HG03103 (cell line): ENCODE measurements at regions not wholly inside any gene's neighbourhood (a gene's known extent, or its start where the extent isn't known, plus 50 kb on each side); places are given as distances from the start of the nearest gene placed in this dataset.

Experiments
- ATAC-seq: cut with Tn5 transposase; IDR thresholded peaks from one replicate; pipeline ENCODE4 v1.9.1; 2021; ENCODE audit warnings: low read depth; ENCODE audit not compliant: unreplicated experiment

DNA sequence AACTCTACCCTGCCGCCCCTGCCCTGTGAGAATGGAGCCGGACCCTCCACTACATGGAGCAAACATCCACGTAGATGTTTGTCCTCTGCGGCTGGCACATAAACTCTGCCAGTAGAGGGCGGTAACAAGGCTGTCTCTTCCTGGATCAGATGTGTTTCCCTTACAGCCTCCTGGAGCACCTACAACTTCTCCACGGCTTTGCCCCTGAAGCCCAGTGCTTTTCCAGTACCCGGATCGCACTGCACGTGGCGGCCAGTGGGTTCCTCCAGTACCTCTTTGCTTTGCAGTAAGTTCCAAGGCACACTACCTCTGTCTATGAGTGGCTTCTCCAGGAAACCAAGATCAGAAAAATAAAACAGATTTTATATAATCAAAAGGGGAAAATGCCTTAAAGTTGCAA lies 651.3 kb downstream of the DCDC2C start:
- no peak for ATAC-seq

DNA sequence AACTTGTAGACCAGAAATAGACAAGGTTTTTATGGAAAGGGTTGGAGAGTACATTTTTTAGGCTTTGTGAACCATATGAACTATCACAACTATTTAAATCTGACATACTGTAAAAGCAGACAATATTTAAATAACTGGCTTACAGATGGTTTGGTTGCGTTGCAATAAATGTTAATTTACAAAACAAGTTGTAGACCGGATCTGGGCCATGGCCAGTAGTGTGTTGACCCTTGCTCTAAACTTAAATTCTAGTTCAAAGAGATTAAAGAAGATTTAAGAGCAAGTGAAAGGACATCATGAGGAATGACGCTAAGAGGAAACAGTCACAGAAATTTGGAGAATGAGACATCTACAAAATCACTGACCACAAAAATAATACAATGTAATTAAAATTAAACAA lies 652.7 kb downstream of the DCDC2C start:
- no peak for ATAC-seq

DNA sequence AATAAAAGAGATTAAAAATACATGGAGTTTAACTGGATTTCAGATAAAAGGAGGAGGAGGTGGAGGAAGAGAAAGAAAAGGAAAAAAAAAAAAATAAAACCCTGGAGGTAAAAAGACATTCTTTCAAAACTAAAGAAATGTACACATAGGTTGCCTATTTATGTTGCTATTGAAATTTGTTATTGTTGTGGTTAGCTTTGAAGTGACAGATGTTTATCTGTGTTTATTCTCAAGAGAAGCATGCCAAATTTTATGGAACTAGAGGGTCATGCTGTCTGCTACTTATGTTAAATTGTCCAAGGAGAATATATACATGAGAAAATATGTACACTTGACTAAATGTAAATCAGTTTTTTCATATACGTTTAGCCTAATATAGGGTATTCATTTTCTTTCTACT lies 653.2 kb downstream of the DCDC2C start:
- no peak for ATAC-seq

DNA sequence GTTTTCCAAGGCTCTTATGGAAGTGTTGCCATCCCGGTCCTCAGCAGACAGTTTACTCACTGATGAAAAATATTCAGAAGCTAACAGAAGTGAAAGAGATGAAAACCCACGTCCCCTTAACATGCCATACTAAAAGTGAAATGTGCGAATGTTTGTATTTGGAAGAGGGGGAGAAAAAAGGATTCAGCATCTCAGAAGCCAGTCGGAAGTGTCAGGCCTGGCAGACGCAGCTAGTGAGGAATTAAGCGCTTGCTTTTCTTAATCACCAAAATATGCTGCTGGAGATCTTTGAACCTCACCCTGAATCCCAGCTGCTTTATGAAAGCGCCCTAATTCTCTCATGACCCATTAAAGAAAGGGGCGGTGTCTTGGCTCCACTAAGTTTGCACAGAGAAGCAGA lies 653.7 kb downstream of the DCDC2C start:
- no peak for ATAC-seq

DNA sequence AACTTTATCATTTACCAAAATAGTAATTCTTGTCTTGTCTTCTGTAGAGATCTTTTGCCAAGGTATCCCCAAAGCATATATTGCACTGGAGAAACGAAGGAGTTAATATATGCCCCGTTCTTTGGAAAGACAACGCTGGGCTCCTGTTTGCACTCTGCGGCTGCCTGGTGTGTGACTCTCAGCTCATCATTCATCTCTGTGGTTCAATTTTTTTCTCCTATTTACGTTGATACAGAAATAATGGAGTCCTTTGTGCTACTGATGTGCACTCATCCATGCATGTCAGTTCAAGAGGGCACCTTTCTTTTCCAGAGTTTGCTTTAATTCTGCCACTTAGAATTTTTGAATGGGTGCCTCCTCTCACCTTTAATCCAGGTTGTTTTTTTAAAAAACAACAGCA lies 655.5 kb downstream of the DCDC2C start:
- no peak for ATAC-seq

DNA sequence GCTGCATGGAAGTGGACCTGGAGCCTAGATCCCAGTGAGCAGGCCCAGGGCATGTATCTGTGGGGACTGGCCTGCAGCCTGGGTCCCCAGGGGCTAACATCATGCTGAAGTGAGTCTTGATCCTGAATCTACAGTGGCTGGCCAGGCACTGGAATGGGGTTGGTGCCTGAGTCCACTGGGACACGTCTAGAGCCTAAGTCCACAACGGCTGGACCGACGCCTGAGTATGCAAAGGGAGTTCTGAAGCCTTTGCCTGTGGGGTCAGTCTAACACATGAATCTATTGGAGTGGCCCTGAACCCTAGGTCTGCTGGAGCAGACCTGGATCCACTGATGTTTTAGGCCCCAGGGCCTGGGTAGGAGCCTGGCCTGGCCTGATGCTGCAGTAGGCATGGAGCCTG lies 665.5 kb downstream of the DCDC2C start:
- ATAC-seq, result no peak

DNA sequence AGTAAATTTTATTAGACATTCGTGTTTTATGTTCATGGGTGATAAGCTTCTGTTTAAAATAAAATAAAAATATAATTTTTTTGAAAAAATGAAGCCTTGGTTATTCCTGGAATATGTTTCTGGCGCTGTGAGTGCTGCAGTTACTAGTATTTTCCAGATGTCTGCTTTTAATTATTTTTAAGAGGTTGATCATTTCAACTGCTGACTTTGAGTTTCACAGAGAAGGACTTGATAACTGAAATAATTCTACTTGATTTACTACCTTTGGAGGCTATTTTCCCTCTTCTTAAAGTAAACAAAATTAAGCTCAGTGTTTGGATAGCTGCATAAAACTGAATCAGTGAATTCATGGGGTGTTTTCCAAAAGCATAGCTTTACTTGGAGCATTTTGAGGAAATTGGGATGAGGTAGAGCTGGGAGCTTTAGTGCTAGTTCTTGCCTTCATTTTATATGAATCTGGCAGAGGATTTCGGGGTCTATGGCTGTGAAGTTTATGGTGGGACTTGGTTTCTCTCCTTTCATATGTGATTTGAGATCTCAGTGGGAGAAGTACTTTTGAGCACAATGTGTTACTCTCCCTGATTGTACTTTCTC lies 666.5 kb downstream of the DCDC2C start:
- ATAC-seq, result no peak

DNA sequence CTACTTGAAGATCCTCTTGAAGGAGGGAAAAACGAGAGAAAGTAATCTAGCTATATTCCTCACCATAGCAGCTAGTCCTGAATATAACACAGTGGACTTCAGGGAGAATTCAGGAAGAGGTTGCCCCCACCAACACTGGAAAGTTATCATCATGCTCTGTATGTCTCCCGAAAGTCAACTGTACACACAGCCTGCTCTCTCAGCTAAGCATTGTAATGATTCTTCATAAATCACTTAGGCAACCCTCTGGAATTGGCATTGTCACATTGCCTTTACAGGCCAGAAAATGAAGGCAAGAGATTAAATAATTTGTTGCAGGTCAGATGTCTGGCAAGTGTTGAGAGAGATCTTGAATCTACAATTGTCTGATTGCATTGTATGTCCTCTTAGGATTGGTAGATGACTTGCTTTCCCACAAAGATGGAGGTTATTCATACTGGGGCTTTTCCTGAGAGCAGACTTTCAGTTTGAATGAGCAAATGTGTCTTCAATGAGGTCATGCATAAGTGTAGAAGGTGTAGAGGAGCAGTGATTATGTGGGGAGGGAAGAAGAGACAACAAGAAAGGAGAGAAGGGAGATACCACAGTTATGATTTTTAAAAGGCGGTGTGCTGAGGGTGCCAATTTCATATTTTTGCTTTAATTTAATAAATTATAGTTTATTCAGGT lies 667.2 kb downstream of the DCDC2C start:
- ATAC-seq, result no peak

DNA sequence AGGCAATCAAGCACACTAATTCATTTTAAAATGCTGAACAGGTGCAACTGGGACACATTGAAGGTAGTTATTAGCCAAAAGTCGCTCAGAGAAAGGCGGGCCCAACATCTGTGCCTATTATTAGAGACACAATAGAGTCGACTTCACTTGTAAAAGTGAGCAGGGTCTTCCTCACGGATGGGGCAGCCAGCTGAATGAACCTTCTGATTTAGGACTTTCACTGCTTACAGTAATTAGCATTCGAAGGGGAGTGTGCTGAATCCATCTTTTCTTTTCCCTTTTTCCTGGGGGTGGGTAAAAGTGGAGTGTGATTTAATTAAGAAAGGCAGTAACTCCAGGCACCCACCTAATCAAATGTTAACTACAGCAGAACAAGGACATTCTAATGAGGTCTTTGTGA lies 677.7 kb downstream of the DCDC2C start:
- ATAC-seq, result no peak

DNA sequence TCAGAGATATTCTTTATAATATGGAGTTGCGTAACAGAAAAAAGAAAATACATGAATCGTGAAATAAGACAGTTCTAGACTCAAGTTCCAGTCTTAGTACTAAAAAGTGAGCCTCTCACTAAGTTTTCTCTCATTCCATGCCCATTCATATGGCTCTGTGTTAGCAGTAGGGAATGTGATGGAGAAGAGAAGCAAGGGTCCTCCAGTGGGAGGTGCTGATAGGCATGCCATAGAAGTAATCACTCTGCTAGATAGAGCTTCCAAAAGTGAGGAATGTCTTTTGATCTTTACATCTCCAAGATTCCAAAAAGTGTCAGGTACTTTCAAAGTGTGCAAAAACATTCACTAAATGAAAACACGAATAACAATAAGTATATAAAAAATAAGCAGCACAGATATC lies 678.4 kb downstream of the DCDC2C start:
- no peak for ATAC-seq

DNA sequence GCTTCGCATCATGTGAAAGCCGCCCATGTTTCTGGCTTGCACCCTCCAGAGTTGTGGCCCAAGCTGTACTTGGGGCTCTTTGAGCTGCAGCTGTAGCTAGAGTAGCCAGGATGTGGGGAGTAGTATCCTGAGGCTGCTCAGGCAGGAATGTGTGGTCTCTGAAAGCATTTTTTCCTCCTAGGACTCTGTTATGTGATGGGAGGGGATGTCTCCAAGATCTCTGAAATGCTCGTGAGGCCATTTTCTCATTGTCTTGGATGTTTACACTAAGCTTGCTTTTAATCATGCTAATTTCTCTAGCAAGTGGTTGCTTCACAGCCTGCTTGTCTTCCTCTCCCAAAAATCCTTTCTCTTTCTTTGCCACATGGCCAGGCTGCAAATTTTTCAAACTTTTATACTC lies 687.6 kb downstream of the DCDC2C start:
- no peak for ATAC-seq

DNA sequence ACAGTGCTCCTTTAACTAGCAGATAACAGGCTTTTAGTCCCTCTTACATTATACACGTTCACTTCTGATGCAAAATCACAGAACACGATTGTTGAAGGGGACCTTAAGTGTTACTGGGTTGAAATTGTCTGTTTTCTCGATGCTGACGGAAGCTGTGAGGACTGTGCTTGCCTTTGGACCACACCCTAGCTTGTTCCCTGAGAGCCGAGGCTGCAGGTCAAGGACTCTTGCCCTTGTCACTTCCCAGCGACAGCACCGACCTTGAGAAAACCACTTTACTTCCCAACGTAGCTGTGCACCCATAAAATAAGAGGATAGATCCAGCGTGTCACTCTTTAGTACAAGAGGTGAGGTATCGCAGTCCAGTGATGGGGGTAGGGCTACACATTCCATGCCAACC lies 701.0 kb downstream of the DCDC2C start:
- ATAC-seq, result no peak

DNA sequence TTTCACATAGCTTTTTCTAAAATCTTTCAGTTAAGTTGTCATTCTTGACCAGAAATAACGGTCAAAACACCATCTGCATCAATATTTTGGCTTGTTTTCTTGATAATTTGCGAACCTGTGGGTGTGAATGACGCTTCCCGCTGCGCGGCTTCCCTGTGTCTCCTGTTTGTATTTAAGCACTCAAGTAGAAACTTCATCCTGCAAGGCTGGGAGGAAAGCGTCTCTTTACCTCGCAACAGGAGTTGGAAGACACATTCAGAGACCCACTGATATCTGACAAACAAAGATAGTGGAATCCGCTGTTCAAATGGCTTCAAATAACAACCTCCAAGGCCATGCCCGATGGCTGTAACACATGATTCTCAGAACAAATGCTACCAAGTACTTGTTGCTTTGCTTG lies 704.9 kb downstream of the DCDC2C start:
- no peak for ATAC-seq

DNA sequence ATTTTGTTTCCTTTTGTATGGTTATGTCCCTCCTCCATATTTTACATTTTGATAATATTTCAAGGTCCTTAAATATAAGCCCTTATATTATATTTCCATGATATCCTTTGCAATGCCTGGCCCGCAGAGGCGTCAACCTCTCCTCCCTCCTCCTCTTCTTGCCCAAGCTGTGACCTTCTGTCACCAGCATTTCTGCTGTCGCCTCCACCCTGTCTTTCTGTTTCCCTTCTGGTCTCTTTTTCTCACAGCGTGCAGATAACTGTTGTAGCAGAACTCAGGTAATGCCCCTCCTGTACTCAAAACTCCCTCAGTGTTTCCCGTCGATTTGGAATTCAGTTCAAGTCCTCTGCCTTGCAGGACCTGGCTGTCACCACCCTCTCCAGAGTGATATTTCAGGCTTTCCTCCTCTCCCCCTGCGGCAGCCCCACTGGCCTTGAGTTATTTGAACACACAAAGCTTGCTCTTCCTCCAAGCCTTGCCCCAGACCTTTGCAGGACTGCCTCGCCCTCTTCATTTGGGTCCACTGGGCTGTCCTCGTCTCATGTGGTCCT lies 709.3 kb downstream of the DCDC2C start:
- ATAC-seq, result no peak

DNA sequence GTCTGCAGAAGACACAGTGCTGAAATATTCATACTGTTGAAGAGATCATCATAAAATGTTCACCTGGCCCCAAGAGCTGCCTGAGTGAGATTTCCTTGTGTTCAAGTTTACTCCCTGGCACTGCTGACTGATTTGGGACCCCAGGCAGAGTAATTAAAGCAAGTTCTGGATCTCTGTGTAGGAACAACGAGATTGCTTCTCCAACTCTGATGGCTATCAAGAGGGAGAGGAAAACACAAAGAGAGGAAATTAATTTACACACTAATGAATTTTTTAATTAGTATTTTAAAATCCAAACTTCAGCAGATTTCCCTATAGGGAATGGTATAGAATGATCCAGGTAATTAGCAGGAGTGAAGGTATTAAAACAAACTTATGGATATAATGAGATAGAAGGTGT lies 711.8 kb downstream of the DCDC2C start:
- ATAC-seq, result no peak

DNA sequence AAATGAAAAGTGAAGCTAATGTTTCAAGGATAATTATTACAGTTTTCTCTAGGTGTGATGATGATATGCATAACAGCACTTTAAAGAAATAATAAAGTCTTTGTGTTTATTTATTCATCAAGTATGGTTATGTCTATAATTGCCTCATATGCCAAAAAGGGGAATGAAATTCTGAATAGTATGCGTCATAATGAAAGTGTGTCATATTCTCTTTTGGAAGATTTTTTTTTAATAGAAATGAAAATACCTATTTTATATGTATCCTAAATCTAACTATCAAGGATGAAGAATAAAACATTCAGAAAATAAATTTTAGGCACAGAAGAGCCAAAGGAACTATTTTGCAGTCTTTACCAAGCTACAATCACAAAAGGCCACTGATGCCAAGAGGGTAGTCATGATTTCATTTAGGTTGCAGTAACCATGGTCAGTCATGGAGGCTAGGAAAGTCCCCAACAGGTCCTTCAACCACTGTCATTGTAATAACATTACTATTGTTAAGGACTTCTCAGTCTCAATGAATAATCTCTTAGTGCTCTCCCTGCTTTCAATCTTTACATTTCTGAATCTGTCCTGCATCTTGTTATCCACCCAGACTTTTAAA lies 712.5 kb downstream of the DCDC2C start:
- ATAC-seq, result no peak

DNA sequence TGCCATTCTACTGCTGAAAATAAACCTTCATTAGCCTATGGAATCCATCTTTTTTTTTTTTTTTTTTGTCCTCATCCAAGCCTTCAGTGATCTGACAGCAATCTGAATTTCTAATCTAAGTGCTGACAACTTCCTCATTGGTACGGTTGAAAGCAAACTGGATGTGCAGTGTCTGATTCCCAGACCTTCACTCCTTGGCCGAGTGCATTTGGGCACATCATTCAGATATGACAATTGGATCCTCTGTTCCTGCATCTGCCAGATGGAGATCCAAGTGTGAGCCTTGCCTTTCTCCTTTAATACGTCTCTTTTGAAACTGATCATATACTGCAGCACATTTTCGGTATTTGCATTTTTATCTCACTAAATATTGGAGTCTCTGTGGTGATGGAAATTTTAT lies 713.1 kb downstream of the DCDC2C start:
- ATAC-seq, result no peak

DNA sequence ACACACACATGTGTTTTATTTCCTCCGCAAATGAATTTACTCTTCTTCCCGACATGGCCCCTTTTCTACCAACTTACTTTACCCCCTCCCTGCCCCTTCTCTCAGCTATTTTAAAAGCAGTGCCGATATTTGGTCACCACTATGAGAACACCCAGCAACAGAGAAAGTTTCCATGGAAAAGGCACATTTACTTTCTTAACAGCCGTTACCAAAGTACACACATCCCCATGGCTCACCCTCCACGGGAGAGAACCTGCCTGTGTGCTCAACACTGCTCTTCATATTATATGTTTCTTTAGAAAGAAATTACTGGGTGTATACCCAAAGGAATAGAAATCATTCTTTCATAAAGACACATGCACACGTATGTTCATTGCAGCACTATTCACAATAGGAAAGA lies 714.4 kb downstream of the DCDC2C start:
- no peak for ATAC-seq

DNA sequence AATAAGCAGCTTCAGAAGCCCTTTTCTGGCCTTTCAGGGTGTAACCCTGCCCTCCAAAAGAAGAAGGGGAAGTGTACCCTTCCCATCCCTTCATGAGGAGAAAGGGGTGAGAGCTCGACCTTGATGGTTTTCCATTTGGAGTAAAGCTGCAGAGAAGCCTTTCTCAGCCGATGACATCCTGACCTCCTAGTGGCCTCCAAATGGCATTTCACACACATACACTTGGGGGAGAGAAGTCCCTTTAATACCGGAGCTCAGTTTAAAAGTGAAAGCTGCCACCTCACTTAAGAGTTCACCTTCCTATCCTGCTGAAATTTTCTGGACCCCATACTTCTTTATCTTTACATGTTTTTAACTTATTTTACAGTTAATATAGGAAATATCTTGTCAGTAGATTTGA lies 716.7 kb downstream of the DCDC2C start:
- no peak for ATAC-seq

DNA sequence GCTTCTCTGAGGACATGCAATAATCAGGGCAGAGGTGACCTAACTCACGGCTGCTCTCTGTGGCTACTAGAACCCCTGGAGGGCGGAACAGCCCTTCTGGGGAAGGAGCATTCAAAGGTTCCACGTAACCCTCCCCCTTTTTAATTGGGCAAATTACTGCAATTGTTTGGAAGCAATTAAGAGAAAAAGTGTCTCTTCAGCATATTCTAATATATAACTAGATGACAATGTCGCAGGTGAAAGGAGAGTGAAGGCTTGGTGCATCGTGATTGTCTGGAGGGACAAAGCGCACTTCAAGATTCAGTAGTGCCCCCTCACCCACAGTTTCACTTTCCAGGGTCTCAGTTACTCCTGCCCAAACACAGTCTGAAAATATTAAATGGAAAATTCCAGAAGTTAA lies 720.8 kb downstream of the DCDC2C start:
- ATAC-seq, result no peak

DNA sequence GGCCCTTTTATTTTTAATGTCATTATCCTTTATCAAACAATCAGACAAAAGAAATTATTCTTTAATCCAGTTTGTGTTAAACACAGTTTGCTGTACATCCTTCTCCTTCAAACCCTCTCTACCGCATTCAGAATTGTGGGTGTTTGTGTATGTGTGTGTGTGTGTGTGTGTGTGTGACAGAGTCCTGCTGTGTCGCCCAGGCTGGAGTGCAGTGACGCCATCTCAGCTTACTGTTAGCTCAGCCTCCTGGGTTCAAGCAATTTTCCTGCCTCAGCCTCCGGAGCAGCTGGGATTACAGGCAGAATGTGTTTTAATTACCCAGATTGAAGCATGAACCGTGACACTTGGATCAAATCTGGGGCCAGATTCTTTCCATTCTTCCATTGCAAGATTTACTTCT lies 723.7 kb downstream of the DCDC2C start:
- no peak for ATAC-seq

DNA sequence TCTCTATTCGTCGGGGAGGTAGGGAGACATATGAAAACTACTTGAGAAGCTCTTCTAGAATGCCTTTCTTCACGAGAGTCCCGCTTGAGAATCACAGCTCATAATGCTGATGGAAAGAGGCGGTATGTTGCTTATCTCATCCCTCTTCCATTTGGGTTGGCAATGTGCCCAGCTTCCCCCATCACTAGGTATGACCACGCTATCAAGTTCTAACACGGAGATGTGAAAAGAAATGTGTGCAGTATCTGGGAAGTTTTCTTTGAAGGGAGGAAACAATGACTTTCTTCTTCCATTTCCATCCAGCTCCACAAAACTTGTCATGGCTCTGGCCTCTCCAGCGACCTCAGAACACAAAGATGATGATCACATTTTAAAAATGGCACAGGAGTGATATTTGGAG lies 742.4 kb downstream of the DCDC2C start:
- no peak for ATAC-seq
